MM.1S (cell line): ENCODE measurements at regions not wholly inside any gene's neighbourhood (a gene's known extent, or its start where the extent isn't known, plus 50 kb on each side); places are given as distances from the start of the nearest gene placed in this dataset.

ENCODE experiments used
- DNase-seq: peaks from one replicate; pipeline ENCODE4 v3.0.0-alpha.2; 2015
- H2AFZ ChIP-seq: fragments of 300-600 bp; sonication (generic); 2 replicates; pipeline ENCODE4 v1.6.0; 2016; ENCODE audit warnings: antibody characterized with exemption, low read length
- H3F3A ChIP-seq: fragments of 300-600 bp; sonication (generic); 2 replicates; pipeline ENCODE4 v1.6.1; 2016; ENCODE audit warnings: mild to moderate bottlenecking, antibody characterized with exemption, low read length, moderate library complexity, mixed read lengths; ENCODE audit not compliant: insufficient read depth
- H3K27ac ChIP-seq: fragments of 300-600 bp; sonication (generic); 2 replicates; pipeline ENCODE4 v1.5.1; 2016; ENCODE audit warnings: mild to moderate bottlenecking, low read length
- H3K27me3 ChIP-seq: fragments of 300-600 bp; sonication (generic); replicated peaks from 2 replicates; pipeline ENCODE4 v1.6.0; 2016; ENCODE audit warnings: low read length; ENCODE audit not compliant: insufficient read depth
- H3K36me3 ChIP-seq: fragments of 300-600 bp; sonication (generic); replicated peaks from 2 replicates; pipeline ENCODE4 v1.6.1; 2016; ENCODE audit warnings: mild to moderate bottlenecking, low read length, mixed read lengths; ENCODE audit not compliant: insufficient read depth
- H3K4me1 ChIP-seq: fragments of 300-600 bp; sonication (generic); 2 replicates; pipeline ENCODE4 v1.6.1; 2016; ENCODE audit warnings: low read length, mixed read lengths
- H3K4me2 ChIP-seq: fragments of 300-600 bp; sonication (generic); 2 replicates; pipeline ENCODE4 v1.6.0; 2016; ENCODE audit warnings: low read depth, low read length
- H3K4me3 ChIP-seq: fragments of 300-600 bp; sonication (generic); 2 replicates; pipeline ENCODE4 v1.5.1; 2016; ENCODE audit warnings: low read length, mixed read lengths
- H3K79me2 ChIP-seq: fragments of 300-600 bp; sonication (generic); 2 replicates; pipeline ENCODE4 v1.6.1; 2016; ENCODE audit warnings: mixed run types, low read length, mixed read lengths
- H3K9ac ChIP-seq: fragments of 300-600 bp; sonication (generic); 2 replicates; pipeline ENCODE4 v1.6.1; 2016; ENCODE audit warnings: low read length, mixed read lengths
- H3K9me2 ChIP-seq: fragments of 300-600 bp; sonication (generic); replicated peaks from 2 replicates; pipeline ENCODE4 v1.6.1; 2016; ENCODE audit warnings: mild to moderate bottlenecking, low read length, mixed read lengths; ENCODE audit not compliant: insufficient read depth
- H3K9me3 ChIP-seq: fragments of 300-600 bp; sonication (generic); replicated peaks from 2 replicates; pipeline ENCODE4 v1.6.1; 2016; ENCODE audit warnings: mild to moderate bottlenecking, low read length, mixed read lengths; ENCODE audit not compliant: insufficient read depth
- H4K20me1 ChIP-seq: fragments of 300-600 bp; sonication (generic); 2 replicates; pipeline ENCODE4 v1.6.1; 2016; ENCODE audit warnings: mild to moderate bottlenecking, low read length, moderate library complexity, mixed read lengths; ENCODE audit not compliant: insufficient read depth
- EZH2 ChIP-seq: fragments of 300-600 bp; sonication (generic); optimal IDR thresholded peaks from 2 replicates; pipeline ENCODE3; 2017; ENCODE audit warnings: low read depth, mild to moderate bottlenecking, antibody characterized with exemption, low read length, mixed read lengths
- EZH2phosphoT487 ChIP-seq: fragments of 300-600 bp; sonication (generic); IDR thresholded peaks from 2 replicates; pipeline ENCODE4 v1.6.1; 2018; ENCODE audit warnings: antibody characterized with exemption, low read length
- TF ChIP-seq, protein P1 (sequence below): fragments of 300-600 bp; sonication (generic); IDR thresholded peaks from 2 replicates; pipeline ENCODE4 v1.5.1; 2016; ENCODE audit warnings: antibody characterized with exemption, low read length, mixed read lengths

- Histone ChIP-seq H3K9ac (no peak overlapping the region), H3F3A (no peaks in the 10 kb centered on the region), H3K27me3 (no peaks in the 10 kb centered on the region), H3K27ac (no peak overlapping the region), H4K20me1 (no peaks in the 10 kb centered on the region), H2AFZ (no peak overlapping the region), H3K4me2 (no peak overlapping the region), H3K79me2 (no peaks in the 10 kb centered on the region), H3K36me3 (no peaks in the 10 kb centered on the region), H3K4me1 (no peaks in the 10 kb centered on the region), H3K9me3 (no peaks in the 10 kb centered on the region), H3K4me3 (no peak overlapping the region), H3K9me2 (no peaks in the 10 kb centered on the region)
- no peak for DNase-seq
- TF ChIP-seq EZH2 (no peak), EZH2phosphoT487 (no peak)
- TF ChIP-seq, protein P1, sequence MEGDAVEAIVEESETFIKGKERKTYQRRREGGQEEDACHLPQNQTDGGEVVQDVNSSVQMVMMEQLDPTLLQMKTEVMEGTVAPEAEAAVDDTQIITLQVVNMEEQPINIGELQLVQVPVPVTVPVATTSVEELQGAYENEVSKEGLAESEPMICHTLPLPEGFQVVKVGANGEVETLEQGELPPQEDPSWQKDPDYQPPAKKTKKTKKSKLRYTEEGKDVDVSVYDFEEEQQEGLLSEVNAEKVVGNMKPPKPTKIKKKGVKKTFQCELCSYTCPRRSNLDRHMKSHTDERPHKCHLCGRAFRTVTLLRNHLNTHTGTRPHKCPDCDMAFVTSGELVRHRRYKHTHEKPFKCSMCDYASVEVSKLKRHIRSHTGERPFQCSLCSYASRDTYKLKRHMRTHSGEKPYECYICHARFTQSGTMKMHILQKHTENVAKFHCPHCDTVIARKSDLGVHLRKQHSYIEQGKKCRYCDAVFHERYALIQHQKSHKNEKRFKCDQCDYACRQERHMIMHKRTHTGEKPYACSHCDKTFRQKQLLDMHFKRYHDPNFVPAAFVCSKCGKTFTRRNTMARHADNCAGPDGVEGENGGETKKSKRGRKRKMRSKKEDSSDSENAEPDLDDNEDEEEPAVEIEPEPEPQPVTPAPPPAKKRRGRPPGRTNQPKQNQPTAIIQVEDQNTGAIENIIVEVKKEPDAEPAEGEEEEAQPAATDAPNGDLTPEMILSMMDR, result no peak
Measured at GRCh38 chr6:169920359-169921020, 169.1 kb downstream of the ERMARD start.

DNA sequence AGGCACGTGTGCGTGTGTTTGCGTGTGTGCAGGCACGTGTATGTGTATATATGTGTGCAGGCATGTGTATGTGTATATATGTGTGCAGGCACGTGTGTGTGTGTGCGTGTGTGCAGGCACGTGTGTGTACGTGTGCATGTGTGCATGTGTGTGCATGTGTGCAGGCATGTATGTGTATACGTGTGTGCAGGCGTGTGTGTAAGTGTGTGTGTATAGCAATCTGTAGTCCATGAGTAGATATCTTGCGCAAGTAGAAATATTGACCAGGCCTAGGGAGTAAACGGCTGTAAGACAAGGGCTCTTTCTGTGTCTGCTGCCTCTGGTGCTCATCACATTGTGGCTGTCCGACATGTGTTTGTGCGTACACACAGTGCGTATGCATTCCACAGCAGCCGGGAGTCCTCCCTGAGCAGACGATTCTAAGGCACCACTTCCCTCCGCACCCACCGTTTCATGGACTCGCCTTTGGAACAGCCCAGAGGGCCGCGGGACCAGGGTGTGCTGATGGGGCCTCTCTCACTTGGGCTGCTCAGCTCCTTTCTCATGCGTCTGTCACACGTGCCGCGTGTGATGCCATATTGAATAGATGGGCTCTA lies 167.6 kb downstream of the ERMARD start:
- no peaks in the 10 kb centered on the region for H3K36me3 ChIP-seq
- no peak overlapping the region for H3K27ac ChIP-seq
- no peak overlapping the region for H3K4me3 ChIP-seq
- no peak overlapping the region for H3K9ac ChIP-seq
- H3F3A ChIP-seq, result no peaks in the 10 kb centered on the region
- H3K79me2 ChIP-seq, result no peaks in the 10 kb centered on the region
- H3K4me2 ChIP-seq, result no peak overlapping the region
- no peaks in the 10 kb centered on the region for H3K27me3 ChIP-seq
- no peak for DNase-seq
- no peaks in the 10 kb centered on the region for H3K9me2 ChIP-seq
- H3K9me3 ChIP-seq, result no peaks in the 10 kb centered on the region
- no peaks in the 10 kb centered on the region for H3K4me1 ChIP-seq
- TF ChIP-seq EZH2phosphoT487 (no peak), EZH2 (no peak)
- TF ChIP-seq, protein P1, result no peak
- H2AFZ ChIP-seq, result no peak overlapping the region
- no peaks in the 10 kb centered on the region for H4K20me1 ChIP-seq

- DNase-seq, result no peak
- Histone ChIP-seq H3K79me2 (no peaks in the 10 kb centered on the region), H3F3A (no peaks in the 10 kb centered on the region), H3K4me3 (no peak overlapping the region), H3K27me3 (no peaks in the 10 kb centered on the region), H3K36me3 (no peaks in the 10 kb centered on the region), H3K27ac (no peak overlapping the region), H3K9ac (no peak overlapping the region), H3K9me2 (no peaks in the 10 kb centered on the region), H4K20me1 (no peaks in the 10 kb centered on the region), H3K4me2 (no peak overlapping the region), H3K4me1 (no peaks in the 10 kb centered on the region), H2AFZ (no peak overlapping the region), H3K9me3 (no peaks in the 10 kb centered on the region)
- TF ChIP-seq EZH2 (no peak), EZH2phosphoT487 (no peak)
- TF ChIP-seq, protein P1, result no peak
Measured at GRCh38 chr6:169918239-169918953, 167.0 kb downstream of the ERMARD start.
